ENCODE measurements at regions not wholly inside any gene's neighbourhood (a gene's known extent, or its start where the extent isn't known, plus 50 kb on each side); places are given as distances from the start of the nearest gene placed in this dataset.
"Not testable (repeated sequence)": the region's sequence is repeated elsewhere in the genome, so short reads cannot be mapped to it uniquely, and the experiment has no call there.

DNA sequence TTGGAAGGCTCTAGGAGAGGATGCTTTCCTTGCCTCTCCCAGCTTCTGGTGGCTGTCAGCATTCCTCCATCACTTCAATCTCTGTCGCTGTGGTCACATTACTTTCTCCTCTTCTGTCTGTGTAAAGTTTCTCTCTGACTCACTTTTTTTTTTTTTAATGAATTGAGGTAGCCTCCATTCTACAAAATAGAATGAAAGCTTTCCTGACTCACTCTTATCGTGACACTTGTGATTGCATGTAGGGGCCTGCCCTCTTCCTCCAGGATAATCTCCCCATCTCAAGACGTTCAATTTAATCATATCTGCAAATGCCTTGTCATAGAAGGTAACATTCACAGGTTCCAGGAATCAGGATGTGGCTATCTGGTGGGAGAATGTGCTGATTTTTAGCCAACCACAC lies 153.5 kb upstream of the HMGA2 start:
- Histone ChIP-seq H3K27me3 (ENCODE audit: control insufficient read depth in 1 of 2, insufficient read depth in 2 of 2, low read length in 2 of 2) (no peaks in the 10 kb centered on the region), H3K9ac (ENCODE audit: low read length) (no peak overlapping the region), H3K4me1 (ENCODE audit: insufficient read depth, low read length) (no peaks in the 10 kb centered on the region), H3K4me3 (ENCODE audit: low read depth in 1 of 2, low read length in 2 of 2) (no peak overlapping the region), H3K36me3 (ENCODE audit: insufficient read depth, low read length) (no peaks in the 10 kb centered on the region), H3K27ac (ENCODE audit: low read depth, low read length) (no peak overlapping the region), H3K9me3 (ENCODE audit: low read length) (no peaks in the 10 kb centered on the region)

DNA sequence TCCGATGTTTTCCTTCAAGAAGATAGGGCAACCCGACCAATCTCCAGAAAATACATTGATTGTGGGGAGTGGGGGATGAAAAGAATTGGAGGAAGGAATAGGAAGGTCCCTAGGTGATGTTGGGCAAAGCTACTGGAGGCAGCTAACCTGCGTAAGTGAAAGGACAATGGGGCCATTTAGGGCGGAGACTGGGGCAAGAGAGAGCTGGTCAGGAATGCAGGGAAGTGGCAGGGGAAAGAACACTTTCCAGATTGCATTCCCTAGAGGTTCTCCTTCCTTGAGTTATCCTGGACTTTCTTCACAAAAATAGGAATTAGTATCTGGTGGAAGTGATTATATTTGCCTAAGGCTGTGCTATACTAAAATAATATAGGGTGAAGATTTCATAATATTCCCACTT lies 151.8 kb upstream of the HMGA2 start:
- no peak overlapping the region for H3K4me3 ChIP-seq (ENCODE audit: low read depth in 1 of 2, low read length in 2 of 2)
- H3K9me3 ChIP-seq (ENCODE audit: low read length) = no peaks in the 10 kb centered on the region
- no peaks in the 10 kb centered on the region for H3K27me3 ChIP-seq (ENCODE audit: control insufficient read depth in 1 of 2, insufficient read depth in 2 of 2, low read length in 2 of 2)
- H3K36me3 ChIP-seq (ENCODE audit: insufficient read depth, low read length) = no peaks in the 10 kb centered on the region
- no peak overlapping the region for H3K27ac ChIP-seq (ENCODE audit: low read depth, low read length)
- no peak overlapping the region for H3K9ac ChIP-seq (ENCODE audit: low read length)
- H3K4me1 ChIP-seq (ENCODE audit: insufficient read depth, low read length) = no peaks in the 10 kb centered on the region

DNA sequence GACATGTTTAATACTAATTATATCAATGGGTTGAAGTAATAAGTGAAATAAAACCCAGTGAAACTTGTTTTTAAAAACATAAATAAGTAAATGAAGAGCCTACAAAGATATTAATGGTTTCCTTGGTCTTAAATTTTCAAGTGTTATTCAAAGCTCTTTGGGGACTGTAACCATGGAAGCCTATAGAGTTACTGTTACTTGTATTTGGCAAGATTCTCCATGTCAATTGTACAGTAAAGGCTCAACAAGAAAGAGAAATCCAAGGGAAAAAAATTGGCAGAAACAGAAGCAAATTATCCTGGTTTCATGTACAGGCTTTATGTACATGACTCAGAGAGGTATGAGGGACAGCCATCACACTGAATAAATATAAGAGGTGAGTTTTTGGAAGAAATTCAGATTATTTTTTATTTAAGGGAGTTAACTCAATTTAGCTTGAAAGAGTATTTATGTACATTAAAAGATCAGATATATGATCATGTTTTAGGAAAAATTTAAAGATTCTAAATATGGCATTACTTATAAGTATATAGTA lies 151.1 kb upstream of the HMGA2 start:
- H3K36me3 ChIP-seq (ENCODE audit: insufficient read depth, low read length) = no peaks in the 10 kb centered on the region
- no peak overlapping the region for H3K9ac ChIP-seq (ENCODE audit: low read length)
- no peaks in the 10 kb centered on the region for H3K4me1 ChIP-seq (ENCODE audit: insufficient read depth, low read length)
- no peak overlapping the region for H3K4me3 ChIP-seq (ENCODE audit: low read depth in 1 of 2, low read length in 2 of 2)
- H3K27me3 ChIP-seq (ENCODE audit: control insufficient read depth in 1 of 2, insufficient read depth in 2 of 2, low read length in 2 of 2) = no peaks in the 10 kb centered on the region
- H3K27ac ChIP-seq (ENCODE audit: low read depth, low read length) = no peak overlapping the region
- H3K9me3 ChIP-seq (ENCODE audit: low read length) = no peaks in the 10 kb centered on the region

DNA sequence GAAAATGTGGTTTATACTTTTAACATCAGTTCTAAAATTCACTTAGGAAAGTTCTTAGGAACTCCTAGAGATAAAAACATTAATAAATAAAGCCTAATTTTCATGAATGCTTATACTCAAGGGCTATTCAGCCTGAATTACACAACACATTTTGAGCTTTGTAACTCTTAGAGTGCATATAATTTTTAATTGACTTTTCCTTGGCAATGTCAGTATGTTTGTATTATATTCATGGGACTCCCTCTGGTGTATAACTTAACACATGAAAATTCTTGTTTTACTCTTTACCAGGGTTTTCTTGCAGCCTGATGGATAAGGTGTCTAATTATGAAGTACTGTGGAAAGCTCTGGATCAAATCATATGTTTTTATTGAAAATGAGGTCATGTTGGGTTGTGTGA lies 150.6 kb upstream of the HMGA2 start:
- H3K4me1 ChIP-seq (ENCODE audit: insufficient read depth, low read length) = no peaks in the 10 kb centered on the region
- no peaks in the 10 kb centered on the region for H3K27me3 ChIP-seq (ENCODE audit: control insufficient read depth in 1 of 2, insufficient read depth in 2 of 2, low read length in 2 of 2)
- no peaks in the 10 kb centered on the region for H3K9me3 ChIP-seq (ENCODE audit: low read length)
- H3K4me3 ChIP-seq (ENCODE audit: low read depth in 1 of 2, low read length in 2 of 2) = no peak overlapping the region
- H3K27ac ChIP-seq (ENCODE audit: low read depth, low read length) = no peak overlapping the region
- H3K36me3 ChIP-seq (ENCODE audit: insufficient read depth, low read length) = no peaks in the 10 kb centered on the region
- H3K9ac ChIP-seq (ENCODE audit: low read length) = no peak overlapping the region

DNA sequence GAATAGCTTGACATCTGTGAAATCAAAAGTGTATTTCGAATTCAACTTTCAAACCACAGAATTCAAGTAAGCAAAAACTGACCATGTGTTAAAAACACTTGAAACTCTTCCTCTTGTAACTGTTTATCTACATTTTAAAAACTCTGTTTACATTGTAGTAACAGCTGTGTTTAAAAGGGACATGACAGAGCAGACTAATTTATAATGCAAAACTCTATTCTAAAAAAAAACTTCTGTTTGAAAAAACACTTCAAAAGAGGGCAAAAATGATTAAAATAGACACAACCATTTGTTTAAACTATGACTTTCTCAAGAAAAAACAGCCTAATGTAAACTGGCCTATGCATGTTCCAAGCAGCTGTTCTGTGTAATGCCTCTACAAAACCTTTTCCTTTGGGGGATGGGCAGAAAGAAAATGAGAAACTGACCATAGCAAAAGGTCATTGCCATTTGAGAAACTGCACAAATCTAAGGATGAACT lies 149.1 kb upstream of the HMGA2 start:
- no peaks in the 10 kb centered on the region for H3K36me3 ChIP-seq (ENCODE audit: insufficient read depth, low read length)
- no peak overlapping the region for H3K4me3 ChIP-seq (ENCODE audit: low read depth in 1 of 2, low read length in 2 of 2)
- H3K9me3 ChIP-seq (ENCODE audit: low read length) = no peaks in the 10 kb centered on the region
- H3K27ac ChIP-seq (ENCODE audit: low read depth, low read length) = no peak overlapping the region
- no peaks in the 10 kb centered on the region for H3K27me3 ChIP-seq (ENCODE audit: control insufficient read depth in 1 of 2, insufficient read depth in 2 of 2, low read length in 2 of 2)
- no peak overlapping the region for H3K9ac ChIP-seq (ENCODE audit: low read length)
- no peaks in the 10 kb centered on the region for H3K4me1 ChIP-seq (ENCODE audit: insufficient read depth, low read length)

DNA sequence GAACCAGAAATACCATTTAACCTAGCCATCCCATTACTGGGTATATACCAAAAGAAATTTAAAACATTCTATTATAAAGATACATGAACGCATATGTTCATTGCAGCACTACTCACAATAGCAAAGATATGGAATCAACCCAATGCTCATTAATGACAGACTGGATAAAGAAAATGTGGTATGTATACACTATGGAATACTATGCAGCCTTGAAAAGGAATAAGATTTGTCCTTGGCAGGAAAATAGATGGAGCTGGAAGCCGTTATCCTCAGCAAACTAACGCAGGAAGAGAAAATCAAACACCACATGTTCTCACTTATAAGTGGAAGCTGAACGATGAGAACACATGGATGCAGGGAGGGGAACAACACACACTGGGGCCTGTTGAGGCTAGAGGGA lies 146.1 kb upstream of the HMGA2 start:
- not testable (repeated sequence) for H3K9me3 ChIP-seq (ENCODE audit: low read length); H3K4me3 ChIP-seq (ENCODE audit: low read depth in 1 of 2, low read length in 2 of 2); H3K27ac ChIP-seq (ENCODE audit: low read depth, low read length); H3K36me3 ChIP-seq (ENCODE audit: insufficient read depth, low read length); H3K27me3 ChIP-seq (ENCODE audit: control insufficient read depth in 1 of 2, insufficient read depth in 2 of 2, low read length in 2 of 2); H3K4me1 ChIP-seq (ENCODE audit: insufficient read depth, low read length); H3K9ac ChIP-seq (ENCODE audit: low read length)

DNA sequence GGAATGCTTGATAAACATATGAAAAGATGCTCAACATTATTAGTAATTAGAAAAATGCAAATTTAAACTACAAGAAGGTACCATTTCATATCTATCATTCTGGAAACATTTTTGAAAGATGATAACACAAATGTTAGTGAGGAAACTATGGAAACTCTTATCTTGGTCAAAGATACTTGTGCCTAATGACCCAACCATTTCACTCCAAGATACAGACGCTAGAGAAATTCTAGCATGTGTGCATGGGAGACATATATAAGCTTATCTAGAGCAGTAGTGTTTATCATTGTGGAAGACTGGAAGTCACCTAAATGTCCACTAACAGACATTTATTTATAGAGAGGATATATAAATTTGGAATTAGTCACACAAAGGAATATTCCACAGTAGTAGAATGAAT lies 143.1 kb upstream of the HMGA2 start:
- H3K9me3 ChIP-seq (ENCODE audit: low read length) = no peaks in the 10 kb centered on the region
- H3K9ac ChIP-seq (ENCODE audit: low read length) = no peak overlapping the region

DNA sequence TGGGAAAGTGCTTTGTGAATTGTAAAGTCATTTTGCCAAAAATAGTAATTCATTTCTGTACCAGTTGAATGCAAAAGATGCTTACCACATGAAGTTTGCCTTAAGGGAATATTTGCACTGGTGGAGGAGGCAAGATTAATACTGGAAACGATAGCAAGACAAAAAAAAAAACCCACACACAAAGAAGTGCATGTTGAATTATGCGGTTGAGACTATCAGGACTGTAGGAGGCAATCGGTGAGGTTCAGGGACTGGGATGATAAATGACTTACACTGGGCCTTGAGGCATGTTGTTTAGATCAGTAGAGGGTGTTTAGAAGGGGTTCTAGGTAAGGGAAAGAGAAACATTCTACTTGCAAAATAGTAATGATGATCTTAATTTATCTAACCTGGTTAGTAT lies 142.2 kb upstream of the HMGA2 start:
- Histone ChIP-seq H3K9ac (ENCODE audit: low read length) (no peak overlapping the region), H3K4me1 (ENCODE audit: insufficient read depth, low read length) (no peaks in the 10 kb centered on the region), H3K36me3 (ENCODE audit: insufficient read depth, low read length) (no peaks in the 10 kb centered on the region), H3K9me3 (ENCODE audit: low read length) (no peaks in the 10 kb centered on the region), H3K27ac (ENCODE audit: low read depth, low read length) (no peak overlapping the region), H3K27me3 (ENCODE audit: control insufficient read depth in 1 of 2, insufficient read depth in 2 of 2, low read length in 2 of 2) (no peaks in the 10 kb centered on the region), H3K4me3 (ENCODE audit: low read depth in 1 of 2, low read length in 2 of 2) (no peak overlapping the region)

More for the DNA sequence above, 143.1 kb upstream of the HMGA2 start:
- Histone ChIP-seq H3K27me3 (ENCODE audit: control insufficient read depth in 1 of 2, insufficient read depth in 2 of 2, low read length in 2 of 2) (no peaks in the 10 kb centered on the region), H3K36me3 (ENCODE audit: insufficient read depth, low read length) (no peaks in the 10 kb centered on the region), H3K4me1 (ENCODE audit: insufficient read depth, low read length) (no peaks in the 10 kb centered on the region), H3K4me3 (ENCODE audit: low read depth in 1 of 2, low read length in 2 of 2) (no peak overlapping the region), H3K27ac (ENCODE audit: low read depth, low read length) (no peak overlapping the region)

DNA sequence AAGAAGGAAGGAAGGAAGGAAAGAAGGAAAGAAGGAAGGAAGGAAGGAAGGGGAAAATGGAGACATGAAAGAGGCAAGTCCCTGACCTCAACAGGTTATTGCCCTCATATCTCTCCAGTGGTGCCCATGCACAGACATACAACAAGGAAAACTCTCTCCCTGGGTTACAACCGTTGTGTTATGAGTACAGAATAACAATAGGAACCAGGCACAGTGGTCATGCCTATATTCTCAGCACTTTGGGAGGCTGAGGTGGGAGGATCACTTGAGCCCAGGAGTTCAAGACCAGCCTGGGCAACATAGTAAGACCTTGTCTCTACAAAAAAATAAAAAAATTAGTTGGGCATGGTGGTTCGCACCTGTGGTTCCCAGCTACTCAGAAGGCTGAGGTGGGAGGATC lies 139.4 kb upstream of the HMGA2 start:
- H3K9ac ChIP-seq (ENCODE audit: low read length) = no peak overlapping the region
- H3K4me1 ChIP-seq (ENCODE audit: insufficient read depth, low read length) = no peaks in the 10 kb centered on the region
- no peak overlapping the region for H3K4me3 ChIP-seq (ENCODE audit: low read depth in 1 of 2, low read length in 2 of 2)
- H3K9me3 ChIP-seq (ENCODE audit: low read length) = no peaks in the 10 kb centered on the region
- no peaks in the 10 kb centered on the region for H3K27me3 ChIP-seq (ENCODE audit: control insufficient read depth in 1 of 2, insufficient read depth in 2 of 2, low read length in 2 of 2)
- H3K27ac ChIP-seq (ENCODE audit: low read depth, low read length) = no peak overlapping the region
- no peaks in the 10 kb centered on the region for H3K36me3 ChIP-seq (ENCODE audit: insufficient read depth, low read length)

DNA sequence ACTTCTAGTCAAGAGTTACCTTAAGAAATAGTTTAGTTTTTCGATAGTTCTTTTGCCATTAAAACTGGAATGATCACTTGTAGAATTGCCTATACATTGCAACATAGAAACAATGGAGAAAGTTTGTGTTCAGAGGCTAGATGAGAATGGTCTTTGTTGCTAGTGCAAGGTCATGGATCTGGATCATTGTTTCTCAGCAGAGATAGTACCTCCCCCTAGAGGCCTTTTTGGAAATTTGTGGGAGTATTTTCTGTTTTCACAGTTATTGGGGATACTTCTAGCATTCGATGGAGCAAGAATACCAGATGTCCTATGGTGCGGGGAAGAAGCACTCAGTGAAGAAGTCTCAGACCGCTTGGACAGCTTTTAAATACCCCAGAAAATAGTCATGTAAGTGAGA lies 138.8 kb upstream of the HMGA2 start:
- H3K9ac ChIP-seq (ENCODE audit: low read length) = no peak overlapping the region
- no peaks in the 10 kb centered on the region for H3K27me3 ChIP-seq (ENCODE audit: control insufficient read depth in 1 of 2, insufficient read depth in 2 of 2, low read length in 2 of 2)
- H3K9me3 ChIP-seq (ENCODE audit: low read length) = no peaks in the 10 kb centered on the region
- H3K36me3 ChIP-seq (ENCODE audit: insufficient read depth, low read length) = no peaks in the 10 kb centered on the region
- no peak overlapping the region for H3K27ac ChIP-seq (ENCODE audit: low read depth, low read length)
- H3K4me1 ChIP-seq (ENCODE audit: insufficient read depth, low read length) = no peaks in the 10 kb centered on the region
- no peak overlapping the region for H3K4me3 ChIP-seq (ENCODE audit: low read depth in 1 of 2, low read length in 2 of 2)

DNA sequence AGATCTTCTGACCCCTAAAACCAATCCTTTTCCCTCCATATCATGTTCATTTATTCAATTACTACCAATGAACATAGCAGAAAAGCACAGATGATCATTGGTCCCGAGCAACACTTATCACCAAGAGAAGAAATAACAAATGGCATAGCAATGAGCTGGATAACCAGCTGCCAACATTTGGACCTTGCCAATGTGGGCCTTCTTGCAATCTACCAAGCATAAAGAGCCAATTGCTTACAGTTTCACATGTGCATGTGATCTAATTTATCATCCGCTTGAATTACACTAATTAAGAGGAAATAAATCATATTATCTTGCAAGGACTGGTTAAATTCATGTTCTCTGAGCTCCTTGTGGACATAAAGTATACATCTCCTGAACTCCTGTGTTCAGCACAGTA lies 134.8 kb upstream of the HMGA2 start:
- no peaks in the 10 kb centered on the region for H3K27me3 ChIP-seq (ENCODE audit: control insufficient read depth in 1 of 2, insufficient read depth in 2 of 2, low read length in 2 of 2)
- no peaks in the 10 kb centered on the region for H3K9me3 ChIP-seq (ENCODE audit: low read length)
- no peak overlapping the region for H3K4me3 ChIP-seq (ENCODE audit: low read depth in 1 of 2, low read length in 2 of 2)
- no peak overlapping the region for H3K9ac ChIP-seq (ENCODE audit: low read length)
- no peaks in the 10 kb centered on the region for H3K36me3 ChIP-seq (ENCODE audit: insufficient read depth, low read length)
- no peak overlapping the region for H3K27ac ChIP-seq (ENCODE audit: low read depth, low read length)
- H3K4me1 ChIP-seq (ENCODE audit: insufficient read depth, low read length) = no peaks in the 10 kb centered on the region

DNA sequence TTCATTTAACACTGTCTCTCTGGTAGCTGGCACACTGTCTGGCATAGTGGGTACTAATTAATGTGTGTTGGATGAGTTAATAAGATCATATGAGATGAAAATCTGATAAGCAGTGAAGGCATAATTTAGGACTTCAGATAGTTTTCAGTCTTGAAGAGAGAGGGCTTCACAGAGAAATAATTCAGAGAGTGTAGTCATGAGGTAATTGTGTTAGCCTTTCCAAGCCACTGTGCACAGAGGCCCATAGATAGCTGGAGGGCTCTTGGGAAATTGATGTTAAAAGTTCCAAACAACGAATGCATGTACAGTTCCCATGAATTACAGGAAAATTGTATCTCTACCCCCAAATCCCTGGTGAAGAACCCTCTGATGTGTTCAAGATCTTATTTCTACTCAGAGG lies 133.8 kb upstream of the HMGA2 start:
- Histone ChIP-seq H3K27me3 (ENCODE audit: control insufficient read depth in 1 of 2, insufficient read depth in 2 of 2, low read length in 2 of 2) (no peaks in the 10 kb centered on the region), H3K9ac (ENCODE audit: low read length) (no peak overlapping the region), H3K4me3 (ENCODE audit: low read depth in 1 of 2, low read length in 2 of 2) (no peak overlapping the region), H3K4me1 (ENCODE audit: insufficient read depth, low read length) (no peaks in the 10 kb centered on the region), H3K27ac (ENCODE audit: low read depth, low read length) (no peak overlapping the region), H3K9me3 (ENCODE audit: low read length) (no peaks in the 10 kb centered on the region), H3K36me3 (ENCODE audit: insufficient read depth, low read length) (no peaks in the 10 kb centered on the region)
